PC-9 (cell line): ENCODE measurements at regions not wholly inside any gene's neighbourhood (a gene's known extent, or its start where the extent isn't known, plus 50 kb on each side); places are given as distances from the start of the nearest gene placed in this dataset.

Experiments used
- BruUV-seq: library from RNA; stranded (reverse); fragments of 400-500 nt; replicated peaks from 2 replicates; lab custom pipeline; 2021; lab: Mats Ljungman, UMichigan
- CTCF ChIA-PET: fragments of 300-600 bp; sonication (Branson Sonifier 250); formaldehyde crosslinking; loops from one replicate; lab custom pipeline; 2022; ENCODE audit warnings: antibody characterized with exemption; lab: Charles Lee
- POLR2A ChIA-PET: fragments of 300-600 bp; sonication (Branson Sonifier 250); formaldehyde crosslinking; loops from one replicate; lab custom pipeline; 2022; ENCODE audit warnings: antibody characterized with exemption; ENCODE audit not compliant: unreplicated experiment; lab: Charles Lee
- DNase-seq, 2 experiments: peaks; one replicate each; pipeline versions ENCODE4 v3.0.0 to v3.0.0-alpha.2; 2015 to 2022; ENCODE audit warnings: mixed read lengths in 1 of 2
- H2AFZ ChIP-seq: fragments of 200-600 bp; sonication (generic); 2 replicates; pipeline ENCODE4 v1.8.1; 2017; ENCODE audit warnings: antibody characterized with exemption
- H3F3A ChIP-seq: fragments of 200-600 bp; sonication (generic); 2 replicates; pipeline ENCODE4 v1.8.1; 2017; ENCODE audit warnings: antibody characterized with exemption, mild to moderate bottlenecking, low read depth; ENCODE audit not compliant: insufficient read depth
- H3K27ac ChIP-seq: fragments of 200-600 bp; sonication (generic); 2 replicates; pipeline ENCODE4 v1.6.1; 2016; ENCODE audit warnings: mixed run types
- H3K27me3 ChIP-seq: fragments of 200-600 bp; sonication (generic); 2 replicates; pipeline ENCODE4 v1.6.1; 2016; ENCODE audit warnings: low read depth, mixed run types; ENCODE audit not compliant: insufficient read depth
- H3K36me3 ChIP-seq: fragments of 200-600 bp; sonication (generic); 2 replicates; pipeline ENCODE4 v1.6.1; 2016; ENCODE audit warnings: low read depth, mixed run types
- H3K4me1 ChIP-seq: fragments of 200-600 bp; sonication (generic); replicated peaks from 2 replicates; pipeline ENCODE4 v1.6.1; 2016; ENCODE audit warnings: mixed run types; ENCODE audit not compliant: insufficient read depth
- H3K4me2 ChIP-seq: fragments of 200-600 bp; sonication (generic); 2 replicates; pipeline ENCODE4 v1.6.1; 2017; ENCODE audit warnings: mixed run types
- H3K4me3 ChIP-seq: fragments of 200-600 bp; sonication (generic); 2 replicates; pipeline ENCODE4 v1.6.1; 2016; ENCODE audit warnings: mixed run types
- H3K79me2 ChIP-seq: fragments of 200-600 bp; sonication (generic); 2 replicates; pipeline ENCODE4 v1.6.1; 2017; ENCODE audit warnings: low read depth, mixed run types
- H3K9me2 ChIP-seq: fragments of 200-600 bp; sonication (generic); 2 replicates; pipeline ENCODE4 v1.8.1; 2017; ENCODE audit warnings: mild to moderate bottlenecking; ENCODE audit not compliant: insufficient read depth
- H3K9me3 ChIP-seq: fragments of 200-600 bp; sonication (generic); 2 replicates; pipeline ENCODE4 v1.8.1; 2016; ENCODE audit warnings: low read depth; ENCODE audit not compliant: insufficient read depth
- H4K20me1 ChIP-seq: fragments of 200-600 bp; sonication (generic); 2 replicates; pipeline ENCODE4 v1.8.1; 2017; ENCODE audit not compliant: insufficient read depth
- CTCF ChIP-seq: fragments of 200-600 bp; sonication (generic); conservative IDR thresholded peaks from 2 replicates; pipeline ENCODE4 v1.6.1; 2017; ENCODE audit warnings: mixed run types, antibody characterized with exemption, mild to moderate bottlenecking, moderate library complexity
- EZH2 ChIP-seq: fragments of 200-600 bp; sonication (generic); IDR thresholded peaks from 2 replicates; pipeline ENCODE4 v1.8.0; 2017; ENCODE audit warnings: antibody characterized with exemption, low read depth
- intact Hi-C: fragments of 100-400 bp; cut with micrococcal nuclease; formaldehyde crosslinking; loops from one replicate; pipeline ENCODE4 v1.10.0; 2022; ENCODE audit not compliant: unreplicated experiment

- Histone ChIP-seq H3F3A (no peaks in the 10 kb centered on the region), H4K20me1 (no peaks in the 10 kb centered on the region), H3K79me2 (no peaks in the 10 kb centered on the region), H3K9me3 (no peaks in the 10 kb centered on the region), H3K4me1 (no peaks in the 10 kb centered on the region), H3K4me2 (no peak overlapping the region), H3K36me3 (no peaks in the 10 kb centered on the region), H3K4me3 (no peak overlapping the region), H3K9me2 (no peaks in the 10 kb centered on the region), H2AFZ (no peak overlapping the region), H3K27ac (no peak overlapping the region), H3K27me3 (peaks cover 35% of the 10 kb centered on the region)
- intact Hi-C loops = no loop called here
- ChIA-PET CTCF (no interaction called here), POLR2A (no interaction called here)
- no TSS peak for BruUV-seq
- TF ChIP-seq EZH2 = no peak
- no peak for TF ChIP-seq CTCF
- DNase-seq = no peak
Measured at GRCh38 chr22:22992474-22992873, 77.8 kb upstream of the GNAZ start.

- H3K9me3 ChIP-seq = no peaks in the 10 kb centered on the region
- intact Hi-C loops = no loop called here
- BruUV-seq = no TSS peak
- H3K4me3 ChIP-seq = no peak overlapping the region
- H2AFZ ChIP-seq = no peak overlapping the region
- H3K4me1 ChIP-seq = no peaks in the 10 kb centered on the region
- no peaks in the 10 kb centered on the region for H3K79me2 ChIP-seq
- no peak for DNase-seq
- ChIA-PET CTCF (no interaction called here), POLR2A (no interaction called here)
- H4K20me1 ChIP-seq = no peaks in the 10 kb centered on the region
- H3F3A ChIP-seq = no peaks in the 10 kb centered on the region
- no peaks in the 10 kb centered on the region for H3K9me2 ChIP-seq
- H3K4me2 ChIP-seq = no peak overlapping the region
- H3K27ac ChIP-seq = no peak overlapping the region
- peaks cover 29% of the 10 kb centered on the region for H3K27me3 ChIP-seq
- no peaks in the 10 kb centered on the region for H3K36me3 ChIP-seq
- TF ChIP-seq CTCF (no peak), EZH2 (no peak)
Measured at GRCh38 chr22:22993184-22993583, 77.1 kb upstream of the GNAZ start.

DNA sequence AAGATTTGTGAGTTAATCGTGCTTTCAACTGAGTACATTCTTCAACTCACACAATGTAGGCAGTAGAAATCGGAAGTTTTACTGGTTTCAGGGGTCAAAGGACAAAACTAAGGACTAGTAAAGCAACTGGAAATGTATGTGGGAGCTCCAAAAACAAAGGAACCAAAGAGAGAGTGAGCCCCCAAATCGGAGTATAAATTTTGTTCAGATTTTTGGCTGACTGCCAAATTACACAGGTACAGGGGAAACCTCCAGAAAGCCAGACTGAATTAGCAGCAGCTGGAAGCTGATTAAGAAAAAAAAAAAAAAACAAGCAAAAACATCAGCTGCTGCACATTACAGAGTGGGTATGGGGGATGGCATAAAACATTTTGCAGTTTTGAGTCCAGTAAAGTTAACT lies 75.2 kb upstream of the GNAZ start:
- no peaks in the 10 kb centered on the region for H4K20me1 ChIP-seq
- BruUV-seq = no TSS peak
- intact Hi-C loops = no loop called here

More for the DNA sequence above, 75.2 kb upstream of the GNAZ start:
- Histone ChIP-seq H3K4me3 (no peak overlapping the region), H3K4me1 (no peaks in the 10 kb centered on the region), H3K27me3 (peaks cover 19% of the 10 kb centered on the region), H3F3A (no peaks in the 10 kb centered on the region), H2AFZ (no peak overlapping the region), H3K36me3 (no peaks in the 10 kb centered on the region), H3K9me3 (no peaks in the 10 kb centered on the region), H3K79me2 (no peaks in the 10 kb centered on the region), H3K4me2 (no peak overlapping the region), H3K27ac (no peak overlapping the region), H3K9me2 (no peaks in the 10 kb centered on the region)
- DNase-seq = no peak
- no peak for TF ChIP-seq EZH2
- no peak for TF ChIP-seq CTCF
- POLR2A ChIA-PET = no interaction called here
- CTCF ChIA-PET = no interaction called here
